Upper lobe of left lung (tissue), 4 donors: ENCODE measurements at regions not wholly inside any gene's neighbourhood (a gene's known extent, or its start where the extent isn't known, plus 50 kb on each side); places are given as distances from the start of the nearest gene placed in this dataset.

Experiments
- EP300 ChIP-seq, 4 donors: sonication (generic); formaldehyde crosslinking; IDR thresholded peaks; one replicate each; pipeline ENCODE4 v1.5.1; 2017; ENCODE audit warnings: antibody characterized with exemption in 4 of 4, control low read depth in 2 of 4
- POLR2A ChIP-seq, 4 donors: fragments of 450-650 bp; IDR thresholded peaks; one replicate each; pipeline ENCODE4 v1.5.1; 2016 to 2017; ENCODE audit warnings: antibody characterized with exemption in 4 of 4, mild to moderate bottlenecking in 2 of 4
- TF ChIP-seq, protein P1 (sequence below), 6 experiments: fragments of 450-650 bp in 4 of 6; fragments of 200-600 bp in 2 of 6; sonication (generic) in 2 of 6; IDR thresholded peaks; one replicate each; pipeline ENCODE4 v1.5.1; 2016 to 2019; ENCODE audit warnings: antibody characterized with exemption in 6 of 6

DNA sequence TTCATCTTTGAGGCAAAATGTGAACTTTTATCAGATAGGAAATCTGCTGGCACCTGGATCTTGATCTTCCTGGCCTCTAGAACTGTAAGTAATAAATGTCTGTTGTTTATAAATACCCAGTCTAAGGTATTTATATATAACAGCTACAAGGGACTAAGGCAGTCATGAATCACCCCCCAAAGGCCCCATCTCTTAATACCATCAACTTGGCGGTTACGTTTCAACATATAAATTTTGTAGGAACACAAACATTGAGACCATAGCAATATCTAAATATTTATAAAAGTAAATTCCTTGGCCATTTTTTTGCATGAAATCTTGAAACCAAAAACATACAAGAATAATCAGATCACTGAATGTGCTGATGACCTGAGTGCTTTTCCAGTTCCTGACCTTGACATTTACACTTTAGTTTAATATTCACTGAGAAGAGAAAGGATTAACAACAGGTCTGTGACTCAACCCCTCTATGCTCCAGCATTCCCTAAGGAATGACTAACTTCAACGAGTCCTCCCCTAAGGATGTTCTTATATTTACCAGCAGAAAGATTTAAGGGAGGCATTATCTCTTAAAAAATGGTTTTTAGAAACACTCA lies 1438.5 kb upstream of the CELF2 start:
- no peak for TF ChIP-seq EP300 (IDR thresholded peaks at IDR 0.05)
- no peak for TF ChIP-seq POLR2A (IDR thresholded peaks at IDR 0.05)
- TF ChIP-seq, protein P1, sequence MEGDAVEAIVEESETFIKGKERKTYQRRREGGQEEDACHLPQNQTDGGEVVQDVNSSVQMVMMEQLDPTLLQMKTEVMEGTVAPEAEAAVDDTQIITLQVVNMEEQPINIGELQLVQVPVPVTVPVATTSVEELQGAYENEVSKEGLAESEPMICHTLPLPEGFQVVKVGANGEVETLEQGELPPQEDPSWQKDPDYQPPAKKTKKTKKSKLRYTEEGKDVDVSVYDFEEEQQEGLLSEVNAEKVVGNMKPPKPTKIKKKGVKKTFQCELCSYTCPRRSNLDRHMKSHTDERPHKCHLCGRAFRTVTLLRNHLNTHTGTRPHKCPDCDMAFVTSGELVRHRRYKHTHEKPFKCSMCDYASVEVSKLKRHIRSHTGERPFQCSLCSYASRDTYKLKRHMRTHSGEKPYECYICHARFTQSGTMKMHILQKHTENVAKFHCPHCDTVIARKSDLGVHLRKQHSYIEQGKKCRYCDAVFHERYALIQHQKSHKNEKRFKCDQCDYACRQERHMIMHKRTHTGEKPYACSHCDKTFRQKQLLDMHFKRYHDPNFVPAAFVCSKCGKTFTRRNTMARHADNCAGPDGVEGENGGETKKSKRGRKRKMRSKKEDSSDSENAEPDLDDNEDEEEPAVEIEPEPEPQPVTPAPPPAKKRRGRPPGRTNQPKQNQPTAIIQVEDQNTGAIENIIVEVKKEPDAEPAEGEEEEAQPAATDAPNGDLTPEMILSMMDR (IDR thresholded peaks at IDR 0.05), result no peak
